ENCODE measurements at regions not wholly inside any gene's neighbourhood (a gene's known extent, or its start where the extent isn't known, plus 50 kb on each side); places are given as distances from the start of the nearest gene placed in this dataset.

- peak in 2 of 3 donors; percentile 2 to 60 for TF ChIP-seq POLR2AphosphoS5 (IDR thresholded peaks at IDR 0.05)
- no peak for TF ChIP-seq POLR2A (IDR thresholded peaks at IDR 0.05)
- H3K27ac ChIP-seq, result peak overlapping the region in 1 of 5 donors; percentile 34
- H3K4me3 ChIP-seq, result no peak overlapping the region
- H3K36me3 ChIP-seq, result no peaks in the 10 kb centered on the region
- H3K27me3 ChIP-seq, result peaks cover 0 to 5% (median 0%) of the 10 kb centered on the region in 3 donors
- H3K4me1 ChIP-seq, result no peaks in the 10 kb centered on the region
- WGBS, 5 donors, result 63 to 73% (median 72%) methylated on average over 8 of the region's 8 CpGs
- intact Hi-C loops (cut with DNase I; ENCODE audit: low total_unique reads), result no loop called here
- no peaks in the 10 kb centered on the region for H3K9me3 ChIP-seq
- DNase-seq, result peak in 1 of 2 donors; percentile 9
Observed at GRCh38 chr2:8030573-8031303, 651.1 kb upstream of the ID2 start.

DNA sequence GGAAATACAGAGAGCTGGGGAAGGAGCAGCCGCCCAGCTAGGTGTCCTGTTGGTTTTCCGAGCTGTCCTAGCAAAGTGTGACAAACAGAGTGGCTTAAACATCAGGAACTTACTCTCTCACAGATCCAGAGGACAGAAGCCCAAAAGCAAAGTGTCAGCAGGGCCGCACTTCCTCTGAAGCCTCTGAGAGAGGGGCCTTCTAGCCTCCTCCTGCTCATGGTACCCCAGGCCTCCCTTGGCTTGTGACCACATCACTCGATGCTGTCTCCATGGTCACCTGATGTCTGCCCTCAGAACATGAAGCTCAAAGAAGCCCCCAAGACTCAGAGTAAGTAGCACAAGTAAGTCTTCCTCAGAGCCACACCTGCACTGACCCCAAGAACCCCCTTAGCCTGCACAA is 650.5 kb upstream of the ID2 start:
- 63 to 92% (median 84%) methylated on average over 2 to 4 of the region's 4 CpGs for WGBS, 5 donors
- DNase-seq, result no peak
- Histone ChIP-seq H3K36me3 (no peaks in the 10 kb centered on the region), H3K9me3 (no peaks in the 10 kb centered on the region), H3K27me3 (peaks cover 0 to 5% (median 0%) of the 10 kb centered on the region in 3 donors), H3K27ac (peak overlapping the region in 1 of 5 donors; percentile 34), H3K4me3 (no peak overlapping the region), H3K4me1 (no peaks in the 10 kb centered on the region)
- no peak for TF ChIP-seq POLR2AphosphoS5 (IDR thresholded peaks at IDR 0.05)
- TF ChIP-seq CTCF (IDR thresholded peaks at IDR 0.05), result no peak
- no peak for TF ChIP-seq POLR2A (IDR thresholded peaks at IDR 0.05)
- no peak for TF ChIP-seq EP300 (IDR thresholded peaks at IDR 0.05)
- intact Hi-C loops (cut with DNase I; ENCODE audit: low total_unique reads), result no loop called here

DNA sequence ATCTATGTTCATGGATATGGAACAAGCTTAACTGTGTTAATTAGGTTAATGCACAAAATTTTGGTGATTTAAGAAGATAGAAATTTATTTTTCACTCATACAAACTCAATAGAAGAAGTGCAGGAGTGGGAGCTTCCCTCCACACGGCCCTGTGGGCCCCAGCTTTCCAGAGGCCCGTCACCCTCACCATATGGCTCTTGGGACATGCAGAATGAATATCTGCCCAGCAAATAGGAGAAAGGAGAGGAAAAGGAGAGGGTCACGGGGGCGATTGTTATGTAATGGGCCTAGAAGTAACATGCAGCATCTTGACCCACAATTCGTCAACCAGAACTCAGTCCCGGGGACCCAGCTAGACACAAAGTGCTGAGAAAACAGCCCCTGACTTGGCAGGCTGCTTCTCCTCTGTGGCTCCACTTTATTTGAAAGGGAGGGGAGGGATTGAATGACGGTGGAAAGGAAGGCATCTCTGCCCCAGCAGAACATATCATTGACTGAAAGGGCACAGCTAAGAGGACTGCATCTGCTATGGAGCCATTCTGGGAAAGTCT is 648.2 kb upstream of the ID2 start:
- intact Hi-C loops (cut with DNase I; ENCODE audit: low total_unique reads), result no loop called here

GRCh38 chr2:8036366-8036765 is 645.5 kb upstream of the ID2 start:
- no peak for DNase-seq
- WGBS, 5 donors, result 89 to 97% (median 93%) methylated on average over 2 of the region's 2 CpGs
- no peaks in the 10 kb centered on the region for H3K36me3 ChIP-seq
- intact Hi-C loops (cut with DNase I; ENCODE audit: low total_unique reads), result no loop called here
- TF ChIP-seq EP300 (IDR thresholded peaks at IDR 0.05) (no peak), CTCF (IDR thresholded peaks at IDR 0.05) (no peak), POLR2A (IDR thresholded peaks at IDR 0.05) (no peak), POLR2AphosphoS5 (IDR thresholded peaks at IDR 0.05) (no peak)
- H3K4me3 ChIP-seq, result no peak overlapping the region
- no peaks in the 10 kb centered on the region for H3K4me1 ChIP-seq
- no peaks in the 10 kb centered on the region for H3K27me3 ChIP-seq
- H3K9me3 ChIP-seq, result no peaks in the 10 kb centered on the region
- no peak overlapping the region for H3K27ac ChIP-seq

More for the DNA sequence above, 648.2 kb upstream of the ID2 start:
- H3K9me3 ChIP-seq, result no peaks in the 10 kb centered on the region
- no peaks in the 10 kb centered on the region for H3K4me1 ChIP-seq
- H3K4me3 ChIP-seq, result no peak overlapping the region
- 79 to 84% (median 82%) methylated on average over 7 of the region's 7 CpGs for WGBS, 5 donors
- TF ChIP-seq POLR2A (IDR thresholded peaks at IDR 0.05), result no peak
- no peak for TF ChIP-seq EP300 (IDR thresholded peaks at IDR 0.05)
- TF ChIP-seq POLR2AphosphoS5 (IDR thresholded peaks at IDR 0.05), result no peak
- TF ChIP-seq CTCF (IDR thresholded peaks at IDR 0.05), result no peak
- DNase-seq, result no peak
- no peak overlapping the region for H3K27ac ChIP-seq
- no peaks in the 10 kb centered on the region for H3K27me3 ChIP-seq
- no peaks in the 10 kb centered on the region for H3K36me3 ChIP-seq

- TF ChIP-seq POLR2AphosphoS5 (IDR thresholded peaks at IDR 0.05), result no peak
- no peak for TF ChIP-seq POLR2A (IDR thresholded peaks at IDR 0.05)
- TF ChIP-seq CTCF (IDR thresholded peaks at IDR 0.05), result no peak
- TF ChIP-seq EP300 (IDR thresholded peaks at IDR 0.05), result no peak
- WGBS, 5 donors, result 59 to 72% (median 64%) methylated on average over 2 of the region's 2 CpGs
- H3K27me3 ChIP-seq, result no peaks in the 10 kb centered on the region
- no peaks in the 10 kb centered on the region for H3K4me1 ChIP-seq
- H3K36me3 ChIP-seq, result no peaks in the 10 kb centered on the region
- no peak overlapping the region for H3K27ac ChIP-seq
- intact Hi-C loops (cut with DNase I; ENCODE audit: low total_unique reads), result no loop called here
- no peak overlapping the region for H3K4me3 ChIP-seq
- DNase-seq, result no peak
- peaks cover 0 to 12% (median 7%) of the 10 kb centered on the region in 4 donors for H3K9me3 ChIP-seq
Observed at GRCh38 chr2:8039732-8040131, 642.1 kb upstream of the ID2 start.
